Medulla oblongata (tissue), 1 donor: ENCODE measurements at regions not wholly inside any gene's neighbourhood (a gene's known extent, or its start where the extent isn't known, plus 50 kb on each side); places are given as distances from the start of the nearest gene placed in this dataset.
A peak's percentile ranks its signal among the peaks of the same experiment; 100 is the strongest.
"Not testable (repeated sequence)": the region's sequence is repeated elsewhere in the genome, so short reads cannot be mapped to it uniquely, and the experiment has no call there.

Source experiments
- DNase-seq: peaks from one replicate; pipeline ENCODE4 v3.0.0-alpha.2; 2015; ENCODE audit errors: extremely low spot score

DNA sequence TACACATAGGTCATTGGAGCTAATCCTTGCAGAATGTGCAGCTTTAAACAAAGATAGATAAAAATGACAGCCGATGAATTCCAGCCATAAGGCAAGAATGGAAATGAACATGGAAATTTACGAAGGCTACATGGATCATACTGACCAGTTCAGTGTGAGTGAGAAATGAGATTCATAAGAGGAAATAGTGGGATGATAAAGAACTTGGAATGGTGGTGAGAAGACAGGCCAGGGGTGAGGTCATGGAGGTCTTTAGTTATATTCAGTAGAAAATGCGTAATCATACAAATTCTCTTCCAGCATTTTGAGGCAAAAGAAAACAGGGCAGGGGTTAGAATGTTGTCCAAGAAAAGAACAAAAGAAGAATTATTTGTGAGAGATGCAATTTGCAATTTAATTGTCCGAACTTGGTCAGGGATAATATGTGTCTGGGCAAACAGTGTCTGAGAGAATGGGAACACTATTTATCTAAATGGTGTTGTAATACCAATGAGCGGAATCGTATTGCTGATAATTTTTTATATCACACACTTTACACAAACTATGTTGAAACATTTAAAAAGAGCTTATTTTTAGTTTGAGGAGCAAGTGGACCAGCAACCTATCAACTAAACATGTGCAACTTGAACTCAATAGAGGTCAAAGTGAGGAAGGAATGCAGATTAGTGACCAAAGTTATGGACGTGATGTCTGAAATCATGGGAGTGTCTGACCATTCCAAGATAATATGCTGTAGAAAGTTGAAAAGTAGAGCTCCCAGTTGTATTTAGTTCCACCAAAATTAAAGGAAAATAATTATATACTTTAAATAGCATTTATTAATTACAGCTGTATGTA is 739.0 kb upstream of the NCAM2 start:
- DNase-seq = peak; percentile 18

DNA sequence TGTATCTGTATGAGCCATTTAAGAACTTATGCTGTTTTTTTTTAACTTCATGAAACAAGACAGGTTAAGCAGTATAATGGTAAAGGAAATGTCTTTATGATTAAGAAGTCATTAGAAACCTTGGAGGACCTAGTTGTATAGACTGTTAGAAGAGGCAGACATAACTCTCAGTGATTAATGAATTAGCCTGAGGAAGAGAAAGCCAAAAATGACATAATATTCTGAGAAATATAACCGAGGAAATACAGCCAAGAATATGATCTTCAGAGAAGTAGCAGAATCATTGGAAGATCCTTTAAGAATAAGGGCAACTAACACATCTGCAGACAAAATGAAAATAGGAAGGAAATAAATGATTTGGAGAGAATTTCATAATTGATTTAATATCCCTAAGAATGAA is 738.1 kb upstream of the NCAM2 start:
- no peak for DNase-seq

DNA sequence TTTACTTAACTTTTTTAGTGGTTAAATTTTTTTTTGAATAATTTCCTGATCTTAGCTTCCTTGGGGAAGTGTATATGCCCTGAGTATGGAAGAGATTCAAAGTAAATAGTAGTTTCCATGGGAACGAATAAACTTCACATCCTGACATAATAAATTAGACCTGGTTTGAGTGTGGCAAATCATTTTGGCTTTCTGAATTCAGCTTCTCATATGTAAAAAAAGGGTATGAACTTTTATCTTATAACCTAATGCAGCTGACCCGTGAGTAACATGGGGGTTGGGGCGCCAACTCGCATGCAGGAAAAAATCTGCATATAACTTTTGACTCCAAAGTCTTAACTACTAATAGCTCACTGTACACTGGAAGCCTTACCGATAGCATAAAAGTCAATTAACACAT is 736.8 kb upstream of the NCAM2 start:
- no peak for DNase-seq

DNA sequence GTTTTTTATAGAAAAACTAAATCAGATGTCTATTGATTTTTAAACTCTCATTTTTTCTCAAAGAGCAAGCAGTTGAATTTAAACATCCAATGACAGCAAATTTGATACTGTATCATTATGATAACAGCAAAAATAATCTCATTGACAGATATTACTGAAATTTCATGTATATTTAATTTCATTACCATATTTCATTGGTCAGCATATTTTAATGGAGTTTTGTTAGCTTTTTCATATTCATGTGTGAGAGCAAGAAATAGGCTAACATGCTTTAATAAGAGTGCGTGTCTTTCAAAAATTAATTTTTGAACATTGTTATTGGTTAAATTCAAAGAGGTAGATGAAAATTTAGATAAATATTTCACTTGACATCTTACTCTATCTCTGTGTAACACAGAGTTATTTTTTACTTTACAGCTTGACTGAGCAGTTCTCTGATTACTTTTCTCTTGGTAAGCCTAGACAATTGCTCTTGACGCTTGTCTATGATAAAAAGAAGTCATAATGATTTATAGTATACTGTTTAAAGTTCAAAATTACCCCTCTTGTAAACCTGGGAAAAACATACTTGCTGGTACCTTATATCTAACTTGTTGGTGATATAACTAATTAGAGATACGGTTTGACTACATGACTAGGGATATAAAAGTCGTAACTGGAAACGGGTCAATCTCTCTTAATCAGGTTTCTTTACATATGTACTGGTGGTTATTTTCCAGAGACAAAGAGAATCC is 732.3 kb upstream of the NCAM2 start:
- no peak for DNase-seq

DNA sequence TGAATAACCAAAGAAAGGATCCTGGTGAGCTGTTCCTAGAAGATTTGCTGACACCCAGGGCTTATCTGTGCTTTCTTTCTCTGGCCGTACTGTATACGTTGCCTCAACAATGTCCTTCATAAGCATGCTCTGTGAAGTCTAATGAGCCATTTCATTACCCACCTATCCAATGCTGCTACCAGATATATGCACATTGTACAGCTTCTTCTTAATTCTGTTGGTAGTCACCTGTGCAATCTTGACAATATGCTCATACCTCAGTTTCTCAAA is 731.8 kb upstream of the NCAM2 start:
- no peak for DNase-seq

DNA sequence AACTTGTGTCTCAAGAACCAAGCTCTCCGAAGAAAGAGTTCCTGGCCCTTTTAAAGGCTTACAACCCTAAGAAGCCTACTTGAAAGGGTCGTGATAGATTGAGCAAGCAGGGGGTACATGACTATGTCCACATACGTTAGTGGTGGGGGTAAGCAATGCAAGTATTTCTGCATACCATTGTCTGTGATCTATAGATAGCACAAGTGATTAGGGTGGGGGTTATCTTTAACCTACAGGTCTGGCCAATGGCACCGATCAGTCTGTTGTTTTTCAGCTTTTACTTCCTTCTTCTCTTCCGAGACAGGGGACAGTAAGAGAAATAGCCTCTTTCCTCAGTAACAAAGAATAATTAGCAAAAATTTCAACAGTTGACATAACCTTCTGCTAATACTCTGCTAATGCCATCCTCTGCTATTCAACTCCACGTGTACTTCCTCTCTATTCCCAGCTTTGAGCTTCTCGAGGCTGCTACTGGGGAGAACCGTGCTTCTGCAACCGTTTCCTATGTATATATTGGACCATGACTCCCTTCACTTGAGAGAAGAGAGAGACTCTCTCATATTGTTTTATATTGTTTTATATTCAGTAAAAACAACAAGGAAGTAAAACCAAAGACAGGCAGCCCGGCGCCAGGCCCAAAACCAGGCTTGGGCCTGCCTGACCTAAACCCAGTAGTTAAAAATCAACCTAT is 727.7 kb upstream of the NCAM2 start:
- no peak for DNase-seq

DNA sequence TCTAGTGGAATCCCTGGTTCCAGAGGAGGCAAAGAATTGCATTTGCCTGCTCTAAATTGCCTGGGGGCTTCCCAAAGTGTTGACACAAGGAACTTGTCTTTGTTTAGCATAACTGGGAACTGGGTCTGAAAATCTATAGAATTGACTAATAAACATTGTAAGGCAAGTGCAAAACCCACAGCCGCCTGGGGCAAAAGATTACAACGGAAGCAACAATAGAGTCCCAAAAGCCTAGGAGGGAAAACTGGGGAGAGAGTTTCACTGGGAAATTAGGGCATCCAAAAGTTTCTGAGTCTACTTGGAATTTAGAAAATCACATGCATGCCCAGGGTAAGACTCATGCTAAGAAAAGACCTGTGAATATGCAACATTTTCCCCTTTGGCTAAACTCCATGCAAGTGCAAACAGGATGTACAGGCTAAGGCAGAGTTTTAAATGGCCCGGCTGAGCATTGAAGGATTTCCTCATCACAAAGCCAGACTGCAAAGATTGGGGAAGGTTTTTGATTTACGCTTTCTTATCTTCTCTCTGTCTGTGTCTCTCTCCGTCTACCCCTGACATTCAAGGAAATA is 725.3 kb upstream of the NCAM2 start:
- no peak for DNase-seq

DNA sequence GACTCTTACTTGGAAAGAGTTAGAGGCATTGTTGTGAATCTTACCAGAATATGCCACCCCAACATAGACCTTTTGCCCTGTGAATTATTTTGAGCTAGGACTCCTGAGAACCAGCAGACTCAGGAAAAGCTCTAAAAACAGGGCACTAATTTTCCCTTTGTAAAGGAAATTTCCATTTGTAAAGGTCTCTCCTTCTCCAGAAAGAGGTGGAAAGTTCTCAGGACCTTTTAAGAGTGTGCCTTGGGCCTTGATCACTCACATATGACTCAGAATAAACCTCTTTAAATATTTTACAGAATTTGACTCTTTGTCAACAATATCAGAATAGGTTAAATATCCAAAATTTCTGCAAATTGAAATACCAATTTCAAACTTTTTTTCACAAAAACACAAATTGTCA is 721.8 kb upstream of the NCAM2 start:
- no peak for DNase-seq

DNA sequence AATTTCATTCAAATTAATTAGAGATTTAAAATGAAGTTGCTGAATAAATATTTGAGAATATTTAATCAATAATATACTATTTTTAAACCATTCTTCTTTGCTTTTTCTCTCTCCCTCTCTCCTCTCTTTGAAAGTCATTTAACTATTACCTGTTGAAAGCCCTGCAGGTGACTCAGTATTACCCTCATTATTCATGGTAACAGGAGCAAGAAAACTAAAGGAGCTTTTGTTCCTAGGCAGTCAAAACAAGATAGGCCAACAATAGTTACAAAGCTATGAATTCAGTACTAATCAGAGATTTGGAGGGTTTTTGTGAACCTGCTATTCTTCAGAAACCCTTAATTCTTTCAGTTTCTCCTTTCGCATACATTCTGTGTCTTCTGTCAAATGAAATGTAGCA is 721.3 kb upstream of the NCAM2 start:
- DNase-seq = no peak

DNA sequence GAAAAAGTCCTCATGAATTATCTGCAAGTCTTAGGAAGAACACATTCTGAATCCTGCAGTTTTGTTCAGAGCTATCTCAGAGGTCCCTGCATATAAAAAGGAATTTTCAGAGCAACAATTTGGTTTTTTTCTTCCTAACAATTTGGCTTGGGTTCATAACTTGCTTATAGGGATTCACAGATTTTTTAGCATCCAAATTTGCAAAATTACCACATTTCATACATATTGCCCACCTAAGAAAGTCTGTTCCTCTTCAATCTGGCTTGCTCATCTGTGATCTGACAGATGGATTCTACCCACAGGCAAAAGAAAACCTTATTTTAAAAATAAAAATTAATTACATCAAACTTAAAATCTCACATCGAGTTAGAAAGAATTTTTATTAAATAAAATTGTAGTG is 714.4 kb upstream of the NCAM2 start:
- no peak for DNase-seq

DNA sequence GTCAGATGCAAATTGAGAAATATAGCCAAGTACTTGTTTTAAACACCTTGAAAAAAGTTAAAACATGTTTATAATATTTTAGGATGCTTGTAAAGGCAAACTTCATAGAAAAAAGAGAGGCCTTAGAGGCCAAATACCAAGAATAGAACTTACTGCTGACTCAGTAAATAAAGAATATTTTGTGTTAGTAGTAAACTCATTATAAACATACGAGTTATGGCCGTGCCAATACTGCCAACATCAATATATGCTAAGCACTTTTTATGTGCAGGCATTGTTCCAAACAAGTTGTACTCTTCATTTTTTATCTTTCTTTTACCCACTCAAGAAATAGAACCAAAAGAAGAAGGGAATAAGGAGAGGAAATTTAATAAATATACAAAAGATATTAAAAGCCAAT is 705.9 kb upstream of the NCAM2 start:
- DNase-seq = no peak

DNA sequence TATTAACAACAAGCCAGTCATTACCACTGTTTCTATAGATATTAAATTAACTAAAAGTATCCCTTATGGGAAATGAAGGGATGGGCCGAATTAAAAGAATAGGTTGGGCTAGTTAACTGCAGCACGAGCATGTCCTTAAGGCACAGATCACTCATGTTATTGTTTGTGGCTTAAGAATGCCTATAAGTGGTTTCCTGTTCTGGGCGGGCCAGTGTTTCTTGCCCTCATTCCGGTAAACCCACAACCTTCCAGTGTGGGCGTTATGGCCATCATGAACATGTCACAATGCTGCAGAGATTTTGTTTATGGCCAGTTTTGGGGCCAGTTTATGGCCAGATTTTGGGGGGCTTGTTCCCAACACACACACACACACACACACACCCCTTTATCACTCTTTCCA is 705.4 kb upstream of the NCAM2 start:
- not testable (repeated sequence) for DNase-seq

DNA sequence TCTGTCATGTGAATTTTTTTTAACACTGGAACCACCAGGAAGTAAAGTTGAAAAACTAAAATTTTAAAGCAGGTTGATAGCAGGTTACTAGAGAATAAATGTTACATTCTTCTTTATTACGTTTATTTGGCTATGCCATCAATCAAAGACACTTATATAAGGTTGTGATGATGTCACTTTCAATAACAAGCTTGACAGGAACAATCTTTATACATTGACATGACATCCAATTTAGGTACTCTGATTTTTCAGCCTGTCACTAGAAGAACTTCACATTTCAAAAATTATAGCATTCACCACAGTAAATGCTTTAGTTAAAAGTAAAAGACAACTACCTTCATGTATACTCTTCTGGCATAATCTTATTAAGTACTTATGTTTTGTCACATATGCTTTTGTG is 696.8 kb upstream of the NCAM2 start:
- no peak for DNase-seq

DNA sequence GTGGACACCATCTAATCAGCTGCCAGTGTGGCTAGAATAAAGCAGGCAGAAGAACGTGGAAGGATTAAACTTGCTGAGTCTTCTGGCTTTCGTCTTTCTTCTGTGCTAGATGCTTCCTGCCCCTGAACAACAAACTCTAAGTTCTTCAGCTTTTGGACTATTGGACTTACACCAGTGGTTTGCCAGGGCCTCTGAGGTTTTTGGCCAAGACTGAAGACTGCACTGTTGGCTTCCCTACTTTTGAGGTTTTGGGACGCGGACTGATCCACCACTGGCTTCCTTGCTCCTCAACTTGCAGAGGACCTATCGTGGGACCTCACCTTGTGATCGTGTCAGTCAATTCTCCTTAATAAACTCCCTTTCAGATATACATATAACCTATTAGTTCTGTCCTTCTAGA is 696.1 kb upstream of the NCAM2 start:
- DNase-seq = no peak

DNA sequence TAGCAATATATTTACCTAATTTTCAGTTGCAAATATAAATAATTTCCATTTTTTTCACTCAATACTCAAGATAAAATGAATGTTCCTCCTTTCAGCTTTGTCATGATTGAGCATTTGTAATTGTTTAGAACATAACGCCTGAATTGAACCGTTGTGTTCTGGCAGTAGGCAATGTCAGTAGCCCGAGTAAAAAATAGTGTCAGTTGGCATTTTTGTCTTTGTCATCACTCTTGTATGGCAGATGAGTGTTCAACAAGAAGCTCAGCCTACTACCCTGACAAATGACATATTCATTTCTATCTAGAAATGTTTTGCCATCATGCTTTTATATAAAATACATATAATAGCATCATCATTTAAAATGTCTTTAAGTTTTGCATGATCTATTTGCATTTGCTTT is 691.4 kb upstream of the NCAM2 start:
- DNase-seq = peak; percentile 11

DNA sequence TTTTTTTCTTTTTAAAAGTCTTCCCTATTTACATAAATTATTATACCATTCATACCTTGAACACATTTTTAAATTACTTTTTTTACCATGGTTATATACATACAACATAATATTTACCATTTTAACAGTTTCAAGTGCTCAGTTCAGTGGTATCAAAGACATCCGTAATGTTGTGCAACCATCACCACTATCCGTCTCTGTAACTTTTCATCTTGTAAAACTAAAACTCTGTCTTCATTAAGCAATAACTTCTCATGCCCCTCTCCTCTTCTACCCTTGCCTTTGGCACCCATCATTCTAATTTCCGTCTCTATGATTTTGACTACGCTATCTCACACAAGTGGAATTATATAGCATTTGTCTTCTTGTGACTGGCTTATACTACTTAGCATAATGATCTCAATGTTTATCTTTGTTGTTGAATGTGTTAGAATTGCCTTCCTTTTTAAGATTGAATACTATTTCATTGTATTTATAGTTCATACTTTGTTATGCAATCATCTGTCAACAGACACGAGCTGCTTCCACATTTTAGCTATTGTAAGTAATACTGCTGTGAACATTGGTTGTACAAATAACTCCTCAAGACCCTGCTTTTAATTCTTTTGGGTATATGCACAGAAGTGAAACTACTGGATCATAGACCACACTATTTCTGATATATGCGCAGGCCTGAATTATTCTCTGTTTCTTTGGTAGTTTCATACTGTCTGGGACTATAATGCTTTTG is 689.5 kb upstream of the NCAM2 start:
- no peak for DNase-seq

DNA sequence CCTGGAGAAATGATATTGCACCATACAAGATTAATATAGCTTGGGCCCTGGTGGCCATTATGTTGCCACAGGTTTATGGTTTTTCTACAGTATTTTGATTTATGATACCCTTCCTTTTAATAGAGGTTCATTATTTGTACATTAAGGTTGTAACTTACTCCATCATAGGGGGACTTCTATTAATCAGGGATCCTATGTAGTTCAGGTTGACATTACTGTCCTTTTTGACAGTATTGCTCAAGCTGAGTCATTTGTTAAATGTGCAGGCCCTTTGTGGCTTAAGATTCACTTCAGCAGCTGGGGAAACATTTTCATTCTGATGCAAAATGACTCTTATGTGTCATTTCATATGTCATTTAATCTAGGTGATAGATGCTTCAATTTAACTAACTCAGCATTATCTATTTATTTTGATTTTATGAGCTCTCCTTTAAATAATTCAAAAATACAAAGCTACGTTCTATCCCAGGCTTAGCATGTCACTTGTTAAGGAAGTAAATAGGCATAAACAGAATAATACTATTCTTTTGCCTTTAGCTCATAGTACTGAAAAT is 686.9 kb upstream of the NCAM2 start:
- no peak for DNase-seq

DNA sequence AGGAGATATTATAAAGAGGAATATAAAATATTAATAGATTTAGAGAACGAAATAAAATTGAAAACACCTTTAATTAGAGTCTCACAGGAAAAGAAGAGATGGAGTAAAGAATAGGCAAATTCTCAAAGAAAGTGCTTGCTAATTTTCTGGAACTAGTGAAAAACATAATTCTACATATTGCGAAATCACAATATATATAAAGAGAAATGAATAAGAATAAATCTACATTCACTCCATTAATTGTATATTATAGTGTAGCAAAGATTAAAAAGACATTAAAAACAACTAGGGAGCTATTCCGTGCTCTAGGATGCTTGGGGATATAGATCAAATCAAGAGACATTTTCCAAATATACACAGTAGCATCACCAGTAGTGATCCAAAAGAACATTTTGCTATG is 685.2 kb upstream of the NCAM2 start:
- no peak for DNase-seq

DNA sequence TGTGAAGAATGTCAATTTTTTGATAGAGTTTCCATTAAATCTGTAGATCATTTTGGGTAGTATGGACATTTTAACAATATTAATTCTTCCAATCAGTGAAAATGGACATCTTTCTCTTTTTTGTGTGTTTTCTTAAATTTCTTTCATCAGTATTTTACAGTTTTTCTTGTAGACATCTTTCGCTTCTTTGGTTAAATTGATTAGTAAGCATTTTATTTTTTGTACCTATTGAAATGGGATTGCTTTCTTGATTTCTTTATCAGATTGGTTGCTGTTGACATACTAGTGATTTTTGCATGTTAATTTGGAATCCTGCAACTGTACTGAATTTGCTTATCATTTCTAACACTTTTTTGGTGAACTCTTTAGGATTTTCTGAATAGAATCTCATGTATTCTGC is 683.2 kb upstream of the NCAM2 start:
- DNase-seq = no peak

DNA sequence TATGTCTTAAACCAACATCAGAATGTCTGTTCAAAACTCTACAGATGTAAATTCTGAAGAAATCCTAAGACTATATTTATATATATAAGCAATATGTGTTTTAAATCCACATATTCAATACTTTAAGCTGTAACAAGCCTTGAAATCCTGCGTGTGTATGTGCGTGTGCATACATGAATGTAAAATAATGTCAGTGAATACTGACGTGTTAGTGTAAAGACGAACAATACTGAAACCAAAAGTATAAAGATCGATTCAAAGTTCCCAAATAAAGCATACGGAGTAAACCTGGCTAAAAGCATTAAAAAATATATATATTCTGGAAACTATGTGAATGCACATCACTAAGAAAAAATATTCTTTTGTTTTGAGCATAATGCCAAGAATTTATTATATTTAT is 668.6 kb upstream of the NCAM2 start:
- DNase-seq = no peak

DNA sequence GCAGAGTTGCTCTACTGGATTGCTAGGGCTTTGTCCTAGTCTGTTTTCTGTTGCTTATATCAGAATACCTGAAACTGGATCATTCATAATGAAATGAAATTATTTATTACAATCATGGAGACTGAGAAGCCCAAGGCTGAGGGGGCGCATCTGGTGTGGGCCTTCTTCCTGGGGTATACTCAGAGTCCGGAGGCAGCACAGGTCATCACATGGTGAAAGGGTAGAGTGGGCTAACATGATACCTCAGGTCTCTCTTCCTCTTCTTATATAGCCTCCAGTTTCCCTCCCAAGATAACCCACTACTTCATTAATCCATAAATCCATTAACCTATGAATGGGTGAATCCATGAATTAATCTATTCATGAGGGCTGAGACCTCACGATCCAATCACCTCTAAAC is 667.6 kb upstream of the NCAM2 start:
- no peak for DNase-seq

DNA sequence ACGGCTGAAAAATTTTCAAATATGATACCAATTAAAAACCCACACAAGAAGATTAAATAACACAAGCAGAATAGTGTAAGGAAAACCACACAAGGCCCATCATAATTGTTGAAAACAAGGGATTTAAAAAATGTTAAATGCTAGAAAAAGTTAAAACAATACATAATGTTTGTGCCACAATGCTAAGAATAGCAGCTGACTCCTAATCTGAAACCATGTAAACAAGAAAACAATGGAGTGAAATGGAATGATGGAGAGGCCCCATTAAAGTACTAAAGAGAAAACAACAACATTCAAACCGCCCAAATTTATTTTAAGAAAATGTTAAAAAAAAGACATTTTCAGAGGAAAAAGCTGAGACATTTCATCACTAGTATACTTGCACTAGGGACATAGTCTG is 663.6 kb upstream of the NCAM2 start:
- no peak for DNase-seq
